ENCODE measurements at regions not wholly inside any gene's neighbourhood (a gene's known extent, or its start where the extent isn't known, plus 50 kb on each side); places are given as distances from the start of the nearest gene placed in this dataset.

DNA sequence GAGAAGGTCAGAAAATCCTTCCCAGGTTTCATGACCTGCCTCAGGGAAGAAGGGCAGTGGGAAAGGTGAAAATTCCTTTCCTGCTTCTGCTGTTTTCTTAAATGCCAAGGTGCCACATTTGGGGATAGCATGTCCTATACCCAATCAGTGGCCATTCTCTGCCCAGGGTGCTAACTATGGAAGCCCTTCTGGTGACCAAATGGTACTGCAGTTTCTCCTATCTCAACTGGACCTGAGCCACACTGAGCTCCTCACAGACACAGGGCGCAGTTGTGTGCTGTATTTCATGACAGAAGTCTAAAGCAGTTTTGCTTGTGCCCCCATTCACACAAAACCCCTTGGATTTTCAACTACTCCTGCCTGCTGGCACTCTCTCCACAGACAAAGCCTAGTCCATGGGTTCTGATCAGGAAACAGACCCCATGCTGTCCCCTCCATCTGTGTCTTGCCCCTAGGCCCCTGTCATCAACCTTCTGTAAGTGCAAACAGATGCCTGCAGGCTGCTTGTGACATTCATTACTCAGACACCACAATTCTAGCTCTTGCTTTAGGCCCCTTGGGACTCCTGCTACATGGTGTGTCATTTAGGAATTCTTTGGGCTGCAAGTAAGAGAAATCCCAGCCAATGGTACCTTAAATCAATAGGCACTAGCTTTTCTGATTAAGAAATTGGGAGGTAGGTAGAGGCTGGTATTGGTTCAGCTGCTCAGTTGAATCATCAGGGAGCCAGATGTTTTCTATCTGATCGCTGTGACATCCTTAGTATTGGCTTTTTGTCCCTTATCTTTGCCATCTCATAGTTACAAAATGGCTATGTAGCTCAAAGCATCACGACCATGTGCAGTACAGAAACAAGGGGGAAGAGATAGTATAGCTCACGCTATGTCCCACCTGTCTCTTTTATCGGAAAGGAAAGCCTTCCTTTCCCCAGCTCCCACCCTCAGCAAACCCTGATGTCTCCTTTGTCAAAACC lies 147.8 kb downstream of the CD83 start:
- no peak for TF ChIP-seq POLR2AphosphoS5 (IDR thresholded peaks at IDR 0.05; ENCODE audit: low read length)
- no peak for TF ChIP-seq POLR2A (IDR thresholded peaks at IDR 0.05; ENCODE audit: low read depth, low read length)
- no peak for TF ChIP-seq ZZZ3 (IDR thresholded peaks at IDR 0.05; ENCODE audit: control insufficient read depth, insufficient read length, low read depth)
- TF ChIP-seq, protein P1, sequence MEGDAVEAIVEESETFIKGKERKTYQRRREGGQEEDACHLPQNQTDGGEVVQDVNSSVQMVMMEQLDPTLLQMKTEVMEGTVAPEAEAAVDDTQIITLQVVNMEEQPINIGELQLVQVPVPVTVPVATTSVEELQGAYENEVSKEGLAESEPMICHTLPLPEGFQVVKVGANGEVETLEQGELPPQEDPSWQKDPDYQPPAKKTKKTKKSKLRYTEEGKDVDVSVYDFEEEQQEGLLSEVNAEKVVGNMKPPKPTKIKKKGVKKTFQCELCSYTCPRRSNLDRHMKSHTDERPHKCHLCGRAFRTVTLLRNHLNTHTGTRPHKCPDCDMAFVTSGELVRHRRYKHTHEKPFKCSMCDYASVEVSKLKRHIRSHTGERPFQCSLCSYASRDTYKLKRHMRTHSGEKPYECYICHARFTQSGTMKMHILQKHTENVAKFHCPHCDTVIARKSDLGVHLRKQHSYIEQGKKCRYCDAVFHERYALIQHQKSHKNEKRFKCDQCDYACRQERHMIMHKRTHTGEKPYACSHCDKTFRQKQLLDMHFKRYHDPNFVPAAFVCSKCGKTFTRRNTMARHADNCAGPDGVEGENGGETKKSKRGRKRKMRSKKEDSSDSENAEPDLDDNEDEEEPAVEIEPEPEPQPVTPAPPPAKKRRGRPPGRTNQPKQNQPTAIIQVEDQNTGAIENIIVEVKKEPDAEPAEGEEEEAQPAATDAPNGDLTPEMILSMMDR (IDR thresholded peaks at IDR 0.05 in 2 of 3, conservative IDR thresholded peaks at IDR 0.05 in 1 of 3; ENCODE audit: control insufficient read depth in 2 of 3, extremely low read depth in 1 of 3, insufficient read depth in 1 of 3, low read depth in 3 of 3, low read length in 3 of 3) = no peak
- TF ChIP-seq SMC3 (IDR thresholded peaks at IDR 0.05; ENCODE audit: borderline replicate concordance, low read length) = no peak
- TF ChIP-seq TBL1XR1 (IDR thresholded peaks at IDR 0.05; ENCODE audit: low read depth, low read length) = no peak
- no peak for TF ChIP-seq CEBPB (IDR thresholded peaks at IDR 0.05; ENCODE audit: borderline replicate concordance in 1 of 2, low read depth in 2 of 2, low read length in 2 of 2)
- TF ChIP-seq KDM1A (IDR thresholded peaks at IDR 0.05; ENCODE audit: borderline replicate concordance) = no peak
- TF ChIP-seq FOS (IDR thresholded peaks at IDR 0.05; ENCODE audit: borderline replicate concordance, extremely low read depth, insufficient read length) = no peak
- no peak for TF ChIP-seq ZNF384 (IDR thresholded peaks at IDR 0.05; ENCODE audit: borderline replicate concordance, low read depth, low read length)

Measured in GM12878 (cell line).